ENCODE measurements at regions not wholly inside any gene's neighbourhood (a gene's known extent, or its start where the extent isn't known, plus 50 kb on each side); places are given as distances from the start of the nearest gene placed in this dataset.

GRCh38 chr6:94468830-94469229 is 1049.5 kb upstream of the EPHA7 start:
- no peak for DNase-seq
- intact Hi-C loops (cut with DNase I; ENCODE audit: low total_unique reads) (no loop called here), in situ Hi-C loops (cut with MboI; ENCODE audit: low sequenced_read_pairs in 4 of 4) (no loop called here)
- no peak for ATAC-seq
- no peaks in the 10 kb centered on the region for H3K9me3 ChIP-seq
- no peaks in the 10 kb centered on the region for H3K27me3 ChIP-seq
- H3K4me3 ChIP-seq, result no peak overlapping the region
- H3K36me3 ChIP-seq, result no peaks in the 10 kb centered on the region
- no peaks in the 10 kb centered on the region for H3K4me1 ChIP-seq
- TF ChIP-seq POLR2A (IDR thresholded peaks at IDR 0.05) (no peak), CTCF (IDR thresholded peaks at IDR 0.05 in 4 of 5, conservative IDR thresholded peaks at IDR 0.05 in 1 of 5) (no peak)
- no peak overlapping the region for H3K27ac ChIP-seq

- TF ChIP-seq CTCF (IDR thresholded peaks at IDR 0.05 in 4 of 5, conservative IDR thresholded peaks at IDR 0.05 in 1 of 5) (no peak), POLR2A (IDR thresholded peaks at IDR 0.05) (no peak)
- Histone ChIP-seq H3K27me3 (no peaks in the 10 kb centered on the region), H3K9me3 (no peaks in the 10 kb centered on the region), H3K36me3 (no peaks in the 10 kb centered on the region), H3K4me3 (no peak overlapping the region), H3K4me1 (no peaks in the 10 kb centered on the region), H3K27ac (no peak overlapping the region)
- no peak for DNase-seq
- ATAC-seq, result no peak
- in situ Hi-C loops (cut with MboI; ENCODE audit: low sequenced_read_pairs in 4 of 4) (no loop called here), intact Hi-C loops (cut with DNase I; ENCODE audit: low total_unique reads) (no loop called here)
These were observed 1044.7 kb upstream of the EPHA7 start for GRCh38 chr6:94464018-94464510.

GRCh38 chr6:94463306-94463705 is 1043.9 kb upstream of the EPHA7 start:
- ATAC-seq, result no peak
- Histone ChIP-seq H3K4me3 (no peak overlapping the region), H3K4me1 (no peaks in the 10 kb centered on the region), H3K36me3 (no peaks in the 10 kb centered on the region), H3K27ac (no peak overlapping the region), H3K27me3 (no peaks in the 10 kb centered on the region), H3K9me3 (no peaks in the 10 kb centered on the region)
- DNase-seq, result no peak
- intact Hi-C loops (cut with DNase I; ENCODE audit: low total_unique reads), result no loop called here
- TF ChIP-seq CTCF (IDR thresholded peaks at IDR 0.05 in 4 of 5, conservative IDR thresholded peaks at IDR 0.05 in 1 of 5), result no peak
- in situ Hi-C loops (cut with MboI; ENCODE audit: low sequenced_read_pairs in 4 of 4), result no loop called here

GRCh38 chr6:94462231-94462630 is 1042.9 kb upstream of the EPHA7 start:
- DNase-seq (no peak), ATAC-seq (no peak)
- no peaks in the 10 kb centered on the region for H3K4me1 ChIP-seq
- no peaks in the 10 kb centered on the region for H3K27me3 ChIP-seq
- H3K9me3 ChIP-seq, result no peaks in the 10 kb centered on the region
- H3K4me3 ChIP-seq, result no peak overlapping the region
- TF ChIP-seq POLR2A (IDR thresholded peaks at IDR 0.05) (no peak), CTCF (IDR thresholded peaks at IDR 0.05 in 4 of 5, conservative IDR thresholded peaks at IDR 0.05 in 1 of 5) (no peak)
- no peaks in the 10 kb centered on the region for H3K36me3 ChIP-seq
- intact Hi-C loops (cut with DNase I; ENCODE audit: low total_unique reads), result no loop called here
- in situ Hi-C loops (cut with MboI; ENCODE audit: low sequenced_read_pairs in 4 of 4), result no loop called here
- H3K27ac ChIP-seq, result no peak overlapping the region

- DNase-seq, result no peak
- H3K27me3 ChIP-seq, result no peaks in the 10 kb centered on the region
- H3K4me1 ChIP-seq, result no peaks in the 10 kb centered on the region
- in situ Hi-C loops (cut with MboI; ENCODE audit: low sequenced_read_pairs in 4 of 4) (no loop called here), intact Hi-C loops (cut with DNase I; ENCODE audit: low total_unique reads) (no loop called here)
- H3K27ac ChIP-seq, result no peak overlapping the region
- H3K36me3 ChIP-seq, result no peaks in the 10 kb centered on the region
- TF ChIP-seq CTCF (IDR thresholded peaks at IDR 0.05 in 4 of 5, conservative IDR thresholded peaks at IDR 0.05 in 1 of 5) (no peak), POLR2A (IDR thresholded peaks at IDR 0.05) (no peak)
- no peaks in the 10 kb centered on the region for H3K9me3 ChIP-seq
- H3K4me3 ChIP-seq, result no peak overlapping the region
- no peak for ATAC-seq
These were observed 1036.9 kb upstream of the EPHA7 start for GRCh38 chr6:94456266-94456665.

Measured in gastrocnemius medialis (tissue), 4 donors.